SK-N-SH (cell line): ENCODE measurements at regions not wholly inside any gene's neighbourhood (a gene's known extent, or its start where the extent isn't known, plus 50 kb on each side); places are given as distances from the start of the nearest gene placed in this dataset.

Source experiments
- CTCF ChIA-PET: fragments of 300-600, 350-600 bp; formaldehyde crosslinking; extraction: SDS; loops from one replicate; lab custom pipeline; 2021; lab: Yijun Ruan, JAX
- POLR2A ChIA-PET: fragments of 350-600 bp; sonication (Branson Sonifier 250); formaldehyde crosslinking; extraction: SDS; loops from one replicate; lab custom pipeline; 2020; ENCODE audit warnings: antibody characterized with exemption, inconsistent platforms; lab: Yijun Ruan, JAX
- DNase-seq: peaks from one replicate; pipeline ENCODE4 v3.0.0; 2012
- H2AFZ ChIP-seq: fragments of 200-600 bp; sonication (generic); 2 replicates; pipeline ENCODE4 v1.8.1; 2016; ENCODE audit warnings: antibody characterized with exemption, mild to moderate bottlenecking, low read depth
- H3F3A ChIP-seq: fragments of 200-600 bp; sonication (generic); replicated peaks from 2 replicates; pipeline ENCODE3; 2016; ENCODE audit warnings: antibody characterized with exemption, mild to moderate bottlenecking; ENCODE audit not compliant: insufficient read depth
- H3K27ac ChIP-seq, 2 experiments: fragments of 200-500 bp in 1 of 2; fragments of 200-600 bp in 1 of 2; sonication (Bioruptor generic) in 1 of 2; sonication (generic), shearing (Covaris generic) in 1 of 2; 2 replicates each; pipeline versions ENCODE4 v1.5.1 to v1.6.1; 2014 to 2016; ENCODE audit warnings: low read depth in 2 of 2, inconsistent platforms in 1 of 2, low read length in 1 of 2, mild to moderate bottlenecking in 1 of 2, mixed read lengths in 1 of 2
- H3K27me3 ChIP-seq: fragments of 200-600 bp; sonication (generic), shearing (Covaris generic); 2 replicates; pipeline ENCODE4 v1.6.1; 2016; ENCODE audit warnings: mixed run types; ENCODE audit not compliant: insufficient read depth
- H3K36me3 ChIP-seq, 2 experiments: fragments of 200-500 bp in 1 of 2; fragments of 200-600 bp in 1 of 2; sonication (Bioruptor generic) in 1 of 2; sonication (generic) in 1 of 2; replicated peaks in 1 of 2; 2 replicates each; pipeline versions ENCODE3 to v1.5.1; 2014 to 2016; ENCODE audit warnings: low read length in 1 of 2, mild to moderate bottlenecking in 1 of 2; ENCODE audit not compliant: insufficient read depth in 2 of 2, control insufficient read depth in 1 of 2
- H3K4me1 ChIP-seq, 2 experiments: fragments of 200-500 bp in 1 of 2; fragments of 200-600 bp in 1 of 2; sonication (Bioruptor generic) in 1 of 2; sonication (generic), shearing (Covaris generic) in 1 of 2; 2 replicates each; pipeline versions ENCODE4 v1.5.1 to v1.6.1; 2014 to 2016; ENCODE audit warnings: low read depth in 1 of 2, low read length in 1 of 2, mixed run types in 1 of 2; ENCODE audit not compliant: insufficient read depth in 2 of 2, control insufficient read depth in 1 of 2
- H3K4me2 ChIP-seq: fragments of 200-600 bp; sonication (generic), shearing (Covaris generic); 2 replicates; pipeline ENCODE4 v1.6.1; 2017; ENCODE audit warnings: mixed run types
- H3K4me3 ChIP-seq, 2 experiments: fragments of 200-500 bp in 1 of 2; fragments of 200-600 bp in 1 of 2; sonication (Bioruptor generic) in 1 of 2; sonication (generic), shearing (Covaris generic) in 1 of 2; 2 replicates each; pipeline versions ENCODE4 v1.5.1 to v1.8.1; 2014 to 2016; ENCODE audit warnings: low read depth in 2 of 2, inconsistent platforms in 1 of 2, low read length in 1 of 2, mild to moderate bottlenecking in 1 of 2, mixed read lengths in 1 of 2, moderate library complexity in 1 of 2
- H3K79me2 ChIP-seq: fragments of 200-600 bp; sonication (generic); 2 replicates; pipeline ENCODE4 v1.8.1; 2017; ENCODE audit warnings: mild to moderate bottlenecking; ENCODE audit not compliant: insufficient read depth
- H3K9ac ChIP-seq: fragments of 200-600 bp; sonication (generic); 2 replicates; pipeline ENCODE4 v1.6.1; 2017; ENCODE audit warnings: mixed run types
- H3K9me2 ChIP-seq: fragments of 200-600 bp; sonication (generic); 2 replicates; pipeline ENCODE4 v1.6.1; 2017; ENCODE audit warnings: mixed run types
- H3K9me3 ChIP-seq: fragments of 200-600 bp; sonication (generic); 2 replicates; pipeline ENCODE4 v1.6.1; 2017; ENCODE audit warnings: mixed run types, mild to moderate bottlenecking, moderate library complexity
- H4K20me1 ChIP-seq: fragments of 200-600 bp; sonication (generic); 2 replicates; pipeline ENCODE4 v1.6.1; 2017; ENCODE audit warnings: mild to moderate bottlenecking, mixed run types; ENCODE audit not compliant: insufficient read depth
- CHD2 ChIP-seq: fragments of 150-350 bp; IDR thresholded peaks from 2 replicates; pipeline ENCODE4 v1.6.1; 2018; ENCODE audit warnings: low read length; ENCODE audit not compliant: partially characterized antibody
- EP300 ChIP-seq, 2 experiments: IDR thresholded peaks; 2 replicates each; pipeline versions ENCODE4 v1.4.0 to v1.6.1; 2012; ENCODE audit warnings: borderline replicate concordance in 1 of 2, low read depth in 1 of 2, low read length in 1 of 2
- FOSL2 ChIP-seq: IDR thresholded peaks from 2 replicates; pipeline ENCODE4 v1.4.0; 2012; ENCODE audit warnings: low read depth, mild to moderate bottlenecking, moderate library complexity, borderline replicate concordance
- FOXM1 ChIP-seq: IDR thresholded peaks from 2 replicates; pipeline ENCODE4 v1.4.0; 2012; ENCODE audit warnings: low read depth, mild to moderate bottlenecking
- GABPA ChIP-seq: IDR thresholded peaks from 2 replicates; pipeline ENCODE4 v1.4.0; 2012; ENCODE audit warnings: low read depth, mild to moderate bottlenecking
- JUND ChIP-seq: IDR thresholded peaks from 2 replicates; pipeline ENCODE4 v1.4.0; 2012
- MEF2A ChIP-seq: IDR thresholded peaks from 2 replicates; pipeline ENCODE4 v1.4.0; 2012; ENCODE audit warnings: low read depth, borderline replicate concordance
- NFIC ChIP-seq: IDR thresholded peaks from 2 replicates; pipeline ENCODE4 v1.4.0; 2012; ENCODE audit warnings: borderline replicate concordance
- POLR2AphosphoS5 ChIP-seq: IDR thresholded peaks from 2 replicates; pipeline ENCODE4 v1.6.1; 2012; ENCODE audit warnings: low read depth, low read length
- RAD21 ChIP-seq: IDR thresholded peaks from 2 replicates; pipeline ENCODE4 v1.6.1; 2012; ENCODE audit warnings: mild to moderate bottlenecking, low read length
- SMC3 ChIP-seq: IDR thresholded peaks from 2 replicates; pipeline ENCODE4 v1.6.1; 2012; ENCODE audit warnings: low read depth, low read length, improper control_type of control experiment
- TAF1 ChIP-seq: IDR thresholded peaks from 2 replicates; pipeline ENCODE4 v1.6.1; 2012; ENCODE audit warnings: low read depth, mild to moderate bottlenecking, low read length, moderate library complexity, borderline replicate concordance
- YY1 ChIP-seq: IDR thresholded peaks from 2 replicates; pipeline ENCODE4 v1.4.0; 2012; ENCODE audit warnings: low read depth, mild to moderate bottlenecking
- WGBS: methylation state at CpG from one replicate; pipeline ENCODE4 v1.1.6; 2017; ENCODE audit warnings: low lambda C conversion rate; 5-methylcytosine and 5-hydroxymethylcytosine counted together
- TF ChIP-seq, protein P1 (sequence below): fragments of 150-350 bp; IDR thresholded peaks from 2 replicates; pipeline ENCODE4 v1.6.1; 2017; ENCODE audit warnings: antibody characterized with exemption, low read length, low read depth, borderline replicate concordance
- TF ChIP-seq, protein P2 (sequence below): fragments of 200-600 bp; sonication (generic); IDR thresholded peaks from 2 replicates; pipeline ENCODE4 v1.6.1; 2017; ENCODE audit warnings: antibody characterized with exemption, mild to moderate bottlenecking, moderate library complexity
- TF ChIP-seq, protein P3 (sequence below): IDR thresholded peaks from 2 replicates; pipeline ENCODE4 v1.6.1; 2012; ENCODE audit warnings: mild to moderate bottlenecking, low read depth, low read length, moderate library complexity

GRCh38 chr5:92553326-92553725, 1027.7 kb downstream of the NR2F1-AS1 start:
- Histone ChIP-seq H3K79me2 (no peaks in the 10 kb centered on the region), H3K4me3 (no peak overlapping the region), H3K9ac (peak overlapping the region; percentile 59; the same call in 1 of the 2 replicates), H4K20me1 (no peaks in the 10 kb centered on the region), H3K9me3 (no peaks in the 10 kb centered on the region), H3K4me1 (peaks cover 0 to 5% of the 10 kb centered on the region in 2 experiments; a peak in 2 of 4 replicates), H3K9me2 (no peaks in the 10 kb centered on the region), H2AFZ (peak overlapping the region; percentile 62; the same call in 1 of the 2 replicates), H3K4me2 (peak overlapping the region; percentile 36; the same call in 1 of the 2 replicates), H3F3A (peaks cover 21% of the 10 kb centered on the region), H3K36me3 (no peaks in the 10 kb centered on the region), H3K27ac (peak overlapping the region; percentile 58 to 95; a peak in 3 of 4 replicates), H3K27me3 (no peaks in the 10 kb centered on the region)
- POLR2A ChIA-PET, result no interaction called here
- TF ChIP-seq EP300 (IDR thresholded peaks at IDR 0.05; ENCODE audit: borderline replicate concordance in 1 of 2, low read depth in 1 of 2, low read length in 1 of 2) (no peak), YY1 (no peak), SMC3 (no peak), CHD2 (no peak), FOXM1 (no peak), MEF2A (no peak)
- TF ChIP-seq, protein P1, sequence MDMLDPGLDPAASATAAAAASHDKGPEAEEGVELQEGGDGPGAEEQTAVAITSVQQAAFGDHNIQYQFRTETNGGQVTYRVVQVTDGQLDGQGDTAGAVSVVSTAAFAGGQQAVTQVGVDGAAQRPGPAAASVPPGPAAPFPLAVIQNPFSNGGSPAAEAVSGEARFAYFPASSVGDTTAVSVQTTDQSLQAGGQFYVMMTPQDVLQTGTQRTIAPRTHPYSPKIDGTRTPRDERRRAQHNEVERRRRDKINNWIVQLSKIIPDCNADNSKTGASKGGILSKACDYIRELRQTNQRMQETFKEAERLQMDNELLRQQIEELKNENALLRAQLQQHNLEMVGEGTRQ, result no peak
- TF ChIP-seq, protein P2, sequence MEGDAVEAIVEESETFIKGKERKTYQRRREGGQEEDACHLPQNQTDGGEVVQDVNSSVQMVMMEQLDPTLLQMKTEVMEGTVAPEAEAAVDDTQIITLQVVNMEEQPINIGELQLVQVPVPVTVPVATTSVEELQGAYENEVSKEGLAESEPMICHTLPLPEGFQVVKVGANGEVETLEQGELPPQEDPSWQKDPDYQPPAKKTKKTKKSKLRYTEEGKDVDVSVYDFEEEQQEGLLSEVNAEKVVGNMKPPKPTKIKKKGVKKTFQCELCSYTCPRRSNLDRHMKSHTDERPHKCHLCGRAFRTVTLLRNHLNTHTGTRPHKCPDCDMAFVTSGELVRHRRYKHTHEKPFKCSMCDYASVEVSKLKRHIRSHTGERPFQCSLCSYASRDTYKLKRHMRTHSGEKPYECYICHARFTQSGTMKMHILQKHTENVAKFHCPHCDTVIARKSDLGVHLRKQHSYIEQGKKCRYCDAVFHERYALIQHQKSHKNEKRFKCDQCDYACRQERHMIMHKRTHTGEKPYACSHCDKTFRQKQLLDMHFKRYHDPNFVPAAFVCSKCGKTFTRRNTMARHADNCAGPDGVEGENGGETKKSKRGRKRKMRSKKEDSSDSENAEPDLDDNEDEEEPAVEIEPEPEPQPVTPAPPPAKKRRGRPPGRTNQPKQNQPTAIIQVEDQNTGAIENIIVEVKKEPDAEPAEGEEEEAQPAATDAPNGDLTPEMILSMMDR, result no peak
- CTCF ChIA-PET, result interaction anchor here (1.0 kb wide), 1 partner anchor 25 kb away, joined by 6 read pairs; no protein-coding TSS in a partner anchor
- no peak for DNase-seq

GRCh38 chr5:92552206-92553160, 1028.5 kb downstream of the NR2F1-AS1 start:
- DNase-seq, result peak; percentile 5
- 13% methylated on average over 8 of the region's 8 CpGs for WGBS
- no peaks in the 10 kb centered on the region for H3K27me3 ChIP-seq
- no peaks in the 10 kb centered on the region for H3K36me3 ChIP-seq
- H3K9me3 ChIP-seq, result no peaks in the 10 kb centered on the region
- no peaks in the 10 kb centered on the region for H3K9me2 ChIP-seq
- H3K9ac ChIP-seq, result peak overlapping the region; percentile 59; the same call in 1 of the 2 replicates
- H2AFZ ChIP-seq, result peak overlapping the region; percentile 62; the same call in 1 of the 2 replicates
- peak overlapping the region; percentile 36 for H3K4me2 ChIP-seq
- peak overlapping the region; percentile 6 to 15; a peak in 2 of 4 replicates for H3K4me3 ChIP-seq
- ChIA-PET CTCF (interaction anchor here (1.0 kb wide), 1 partner anchor 26 kb away, joined by 6 read pairs; no protein-coding TSS in a partner anchor), POLR2A (no interaction called here)
- peak overlapping the region; percentile 58 to 95; a peak in 3 of 4 replicates for H3K27ac ChIP-seq
- peaks cover 0 to 5% of the 10 kb centered on the region in 2 experiments; a peak in 2 of 4 replicates for H3K4me1 ChIP-seq
- H3F3A ChIP-seq, result peaks cover 21% of the 10 kb centered on the region
- H4K20me1 ChIP-seq, result no peaks in the 10 kb centered on the region
- no peaks in the 10 kb centered on the region for H3K79me2 ChIP-seq
- TF ChIP-seq, protein P2, result no peak
- TF ChIP-seq POLR2AphosphoS5 (peak; percentile 13; the same call in 1 of the 2 replicates), FOSL2 (peak; percentile 60; the same call in 1 of the 2 replicates), FOXM1 (peak; percentile 90), JUND (peak; percentile 75), GABPA (0 out of 2 replicates have a peak, but pooled peaks have one; percentile 20), TAF1 (0 out of 2 replicates have a peak, but pooled peaks have one; percentile 16), RAD21 (no peak), NFIC (peak; percentile 79)
- TF ChIP-seq, protein P3, sequence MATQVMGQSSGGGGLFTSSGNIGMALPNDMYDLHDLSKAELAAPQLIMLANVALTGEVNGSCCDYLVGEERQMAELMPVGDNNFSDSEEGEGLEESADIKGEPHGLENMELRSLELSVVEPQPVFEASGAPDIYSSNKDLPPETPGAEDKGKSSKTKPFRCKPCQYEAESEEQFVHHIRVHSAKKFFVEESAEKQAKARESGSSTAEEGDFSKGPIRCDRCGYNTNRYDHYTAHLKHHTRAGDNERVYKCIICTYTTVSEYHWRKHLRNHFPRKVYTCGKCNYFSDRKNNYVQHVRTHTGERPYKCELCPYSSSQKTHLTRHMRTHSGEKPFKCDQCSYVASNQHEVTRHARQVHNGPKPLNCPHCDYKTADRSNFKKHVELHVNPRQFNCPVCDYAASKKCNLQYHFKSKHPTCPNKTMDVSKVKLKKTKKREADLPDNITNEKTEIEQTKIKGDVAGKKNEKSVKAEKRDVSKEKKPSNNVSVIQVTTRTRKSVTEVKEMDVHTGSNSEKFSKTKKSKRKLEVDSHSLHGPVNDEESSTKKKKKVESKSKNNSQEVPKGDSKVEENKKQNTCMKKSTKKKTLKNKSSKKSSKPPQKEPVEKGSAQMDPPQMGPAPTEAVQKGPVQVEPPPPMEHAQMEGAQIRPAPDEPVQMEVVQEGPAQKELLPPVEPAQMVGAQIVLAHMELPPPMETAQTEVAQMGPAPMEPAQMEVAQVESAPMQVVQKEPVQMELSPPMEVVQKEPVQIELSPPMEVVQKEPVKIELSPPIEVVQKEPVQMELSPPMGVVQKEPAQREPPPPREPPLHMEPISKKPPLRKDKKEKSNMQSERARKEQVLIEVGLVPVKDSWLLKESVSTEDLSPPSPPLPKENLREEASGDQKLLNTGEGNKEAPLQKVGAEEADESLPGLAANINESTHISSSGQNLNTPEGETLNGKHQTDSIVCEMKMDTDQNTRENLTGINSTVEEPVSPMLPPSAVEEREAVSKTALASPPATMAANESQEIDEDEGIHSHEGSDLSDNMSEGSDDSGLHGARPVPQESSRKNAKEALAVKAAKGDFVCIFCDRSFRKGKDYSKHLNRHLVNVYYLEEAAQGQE, result no peak
